H1 (cell line): ENCODE measurements at regions not wholly inside any gene's neighbourhood (a gene's known extent, or its start where the extent isn't known, plus 50 kb on each side); places are given as distances from the start of the nearest gene placed in this dataset.

Source experiments
- CTCF ChIA-PET: fragments of 300-600 bp; sonication (Branson Sonifier 250); formaldehyde crosslinking; loops from one replicate; lab custom pipeline; 2021; ENCODE audit not compliant: partially characterized antibody; lab: Charles Lee
- POLR2A ChIA-PET: fragments of 300-600 bp; sonication (Branson Sonifier 250); formaldehyde crosslinking; loops from one replicate; lab custom pipeline; 2021; ENCODE audit warnings: inconsistent platforms; ENCODE audit not compliant: partially characterized antibody; lab: Charles Lee
- DNase-seq, 2 experiments: peaks; one replicate each; pipeline versions ENCODE4 v3.0.0 to v3.0.0-alpha.2; 2010 to 2022; ENCODE audit warnings: low spot score in 2 of 2, low read depth in 1 of 2, mixed read lengths in 1 of 2
- FAIRE-seq: peaks from 2 replicates; lab custom pipeline; 2011; peaks lifted over from hg19 to GRCh38; lab: Jason Lieb, UNC
- H2AFZ ChIP-seq: 2 replicates; pipeline ENCODE4 v1.8.1; 2012; ENCODE audit warnings: low read length, inconsistent platforms
- H2AK5ac ChIP-seq: 2 replicates; pipeline ENCODE4 v1.6.1; 2013; ENCODE audit warnings: low read depth, low read length
- H2BK120ac ChIP-seq: replicated peaks from 2 replicates; pipeline ENCODE3; 2013; ENCODE audit warnings: low read depth, low read length, inconsistent platforms
- H2BK12ac ChIP-seq: 2 replicates; pipeline ENCODE4 v1.6.1; 2013; ENCODE audit warnings: low read depth, low read length
- H2BK15ac ChIP-seq: 2 replicates; pipeline ENCODE4 v1.6.1; 2013; ENCODE audit warnings: low read length
- H2BK20ac ChIP-seq: 2 replicates; pipeline ENCODE4 v1.6.1; 2013; ENCODE audit warnings: low read length
- H2BK5ac ChIP-seq: 2 replicates; pipeline ENCODE4 v1.6.1; 2013; ENCODE audit warnings: low read depth, low read length
- H3K14ac ChIP-seq: 2 replicates; pipeline ENCODE4 v1.6.1; 2013; ENCODE audit warnings: inconsistent platforms; ENCODE audit not compliant: insufficient read length
- H3K18ac ChIP-seq: 2 replicates; pipeline ENCODE4 v1.6.1; 2013; ENCODE audit warnings: low read length; ENCODE audit errors: extremely low read depth
- H3K23ac ChIP-seq: 2 replicates; pipeline ENCODE4 v1.6.1; 2013; ENCODE audit warnings: inconsistent platforms; ENCODE audit not compliant: insufficient read length
- H3K23me2 ChIP-seq: 2 replicates; pipeline ENCODE4 v1.6.1; 2013; ENCODE audit warnings: low read depth, low read length
- H3K27ac ChIP-seq: 2 replicates; pipeline ENCODE4 v1.6.1; 2011; ENCODE audit warnings: low read depth, low read length, inconsistent platforms
- H3K27me3 ChIP-seq, 4 experiments: replicated peaks in 1 of 4; 1 replicate in 1 of 4; 2 replicates in 3 of 4; pipeline versions ENCODE4 v1.6.1 to v1.8.1; 2011 to 2013; ENCODE audit warnings: low read length in 3 of 4, mild to moderate bottlenecking in 3 of 4, inconsistent platforms in 2 of 4, mixed read lengths in 2 of 4, moderate library complexity in 1 of 4; ENCODE audit not compliant: control insufficient read depth in 3 of 4, insufficient read depth in 3 of 4; ENCODE audit errors: extremely low read depth in 1 of 4
- H3K36me3 ChIP-seq, 4 experiments: 2 replicates each; pipeline versions ENCODE4 v1.6.1 to v1.8.1; 2011 to 2013; ENCODE audit warnings: mild to moderate bottlenecking in 4 of 4, low read length in 3 of 4, moderate library complexity in 2 of 4, control low read depth in 1 of 4, inconsistent platforms in 1 of 4; ENCODE audit not compliant: insufficient read depth in 4 of 4, control insufficient read depth in 2 of 4
- H3K4ac ChIP-seq: replicated peaks from 2 replicates; pipeline ENCODE3; 2013; ENCODE audit warnings: low read length, low read depth, mixed read lengths, inconsistent platforms; ENCODE audit not compliant: insufficient read length
- H3K4me1 ChIP-seq, 4 experiments: replicated peaks in 1 of 4; 1 replicate in 1 of 4; 2 replicates in 3 of 4; pipeline versions ENCODE4 v1.6.1 to v1.8.1; 2011 to 2013; ENCODE audit warnings: low read length in 3 of 4, inconsistent platforms in 2 of 4, mixed read lengths in 1 of 4; ENCODE audit not compliant: insufficient read depth in 4 of 4, control insufficient read depth in 3 of 4
- H3K4me2 ChIP-seq, 2 experiments: 2 replicates each; pipeline versions ENCODE4 v1.6.1 to v1.8.1; 2011 to 2013; ENCODE audit warnings: low read depth in 2 of 2, low read length in 2 of 2, control low read depth in 1 of 2, inconsistent platforms in 1 of 2, mild to moderate bottlenecking in 1 of 2; ENCODE audit not compliant: insufficient read depth in 1 of 2
- H3K4me3 ChIP-seq, 4 experiments: fragments of 200-600, 300-600 bp in 1 of 4; sonication (generic), shearing (Covaris generic), sonication (Bioruptor Twin) in 1 of 4; 2 replicates each; pipeline versions ENCODE4 v1.5.1 to v1.8.1; 2011 to 2016; ENCODE audit warnings: low read length in 4 of 4, low read depth in 3 of 4, control low read depth in 2 of 4, inconsistent platforms in 2 of 4, mild to moderate bottlenecking in 2 of 4, mixed read lengths in 1 of 4, moderate library complexity in 1 of 4; ENCODE audit not compliant: insufficient read depth in 2 of 4; ENCODE audit errors: extremely low read depth in 1 of 4
- H3K56ac ChIP-seq: replicated peaks from 2 replicates; pipeline ENCODE3; 2013; ENCODE audit warnings: low read depth, mild to moderate bottlenecking, mixed read lengths, low read length, inconsistent platforms; ENCODE audit not compliant: insufficient read length
- H3K79me1 ChIP-seq: 2 replicates; pipeline ENCODE4 v1.6.1; 2013; ENCODE audit warnings: low read depth, low read length, control low read depth
- H3K79me2 ChIP-seq, 2 experiments: 2 replicates each; pipeline versions ENCODE4 v1.6.1 to v1.8.1; 2012 to 2013; ENCODE audit warnings: low read length in 2 of 2, mild to moderate bottlenecking in 2 of 2, inconsistent platforms in 1 of 2; ENCODE audit not compliant: insufficient read depth in 2 of 2, control insufficient read depth in 1 of 2
- H3K9ac ChIP-seq, 4 experiments: replicated peaks in 1 of 4; 1 replicate in 1 of 4; 2 replicates in 3 of 4; pipeline versions ENCODE4 v1.6.1 to v1.8.1; 2011 to 2013; ENCODE audit warnings: low read depth in 3 of 4, low read length in 3 of 4, control low read depth in 2 of 4, mild to moderate bottlenecking in 2 of 4, moderate library complexity in 2 of 4, inconsistent platforms in 1 of 4; ENCODE audit errors: extremely low read depth in 1 of 4
- H3K9me3 ChIP-seq, 2 experiments: 2 replicates each; pipeline versions ENCODE4 v1.6.1 to v1.8.1; 2012 to 2013; ENCODE audit warnings: mild to moderate bottlenecking in 2 of 2, moderate library complexity in 2 of 2, control low read depth in 1 of 2, inconsistent platforms in 1 of 2, low read depth in 1 of 2, low read length in 1 of 2, mixed read lengths in 1 of 2; ENCODE audit not compliant: insufficient read depth in 2 of 2
- H4K20me1 ChIP-seq, 2 experiments: replicated peaks in 1 of 2; 2 replicates each; pipeline versions ENCODE3 to v1.8.1; 2011 to 2013; ENCODE audit warnings: inconsistent platforms in 2 of 2, low read length in 2 of 2, mild to moderate bottlenecking in 1 of 2; ENCODE audit not compliant: insufficient read depth in 2 of 2, control insufficient read depth in 1 of 2
- H4K5ac ChIP-seq: 2 replicates; pipeline ENCODE4 v1.6.1; 2013; ENCODE audit warnings: low read length, low read depth, mixed read lengths, inconsistent platforms; ENCODE audit not compliant: insufficient read length
- H4K8ac ChIP-seq: 2 replicates; pipeline ENCODE4 v1.8.0; 2013; ENCODE audit warnings: mild to moderate bottlenecking, moderate library complexity, low read length, inconsistent platforms; ENCODE audit not compliant: insufficient read depth; ENCODE audit errors: extremely low read depth
- H4K91ac ChIP-seq: replicated peaks from 2 replicates; pipeline ENCODE3; 2013; ENCODE audit warnings: low read length, mixed read lengths, inconsistent platforms; ENCODE audit not compliant: insufficient read length
- KDM4A ChIP-seq: IDR thresholded peaks from one replicate; pipeline ENCODE4 v1.7.1; 2012; ENCODE audit warnings: low read depth, mild to moderate bottlenecking, moderate library complexity, low read length, inconsistent platforms; ENCODE audit not compliant: severe bottlenecking
- MAFK ChIP-seq: IDR thresholded peaks from 2 replicates; pipeline ENCODE4 v1.6.1; 2012; ENCODE audit warnings: low read depth, mild to moderate bottlenecking, improper control_type of control experiment, low read length
- POLR2AphosphoS5 ChIP-seq: IDR thresholded peaks from 2 replicates; pipeline ENCODE4 v1.6.1; 2011; ENCODE audit warnings: low read depth, low read length
- SP2 ChIP-seq: IDR thresholded peaks from 2 replicates; pipeline ENCODE4 v1.6.1; 2012; ENCODE audit warnings: mild to moderate bottlenecking, low read length, inconsistent platforms
- SRF ChIP-seq: IDR thresholded peaks from 2 replicates; pipeline ENCODE4 v1.6.1; 2011; ENCODE audit warnings: mild to moderate bottlenecking, low read depth, low read length, moderate library complexity
- YY1 ChIP-seq: IDR thresholded peaks from 2 replicates; pipeline ENCODE4 v1.6.1; 2011; ENCODE audit warnings: low read depth, mild to moderate bottlenecking, low read length
- WGBS, 2 experiments: shearing (Covaris generic) in 1 of 2; methylation state at CpG; one replicate each; pipeline versions ENCODE4 v1.1.6 to v1.1.7; 2013 to 2015; ENCODE audit warnings: low lambda C conversion rate in 2 of 2, mixed read lengths in 2 of 2, inconsistent platforms in 1 of 2, low coverage in 1 of 2, missing lambda C conversion rate in 1 of 2; ENCODE audit not compliant: insufficient replicate concordance in 2 of 2, insufficient coverage in 1 of 2, insufficient read length in 1 of 2; ENCODE audit errors: extremely low coverage in 1 of 2, missing lambda C conversion rate in 1 of 2; 5-methylcytosine and 5-hydroxymethylcytosine counted together

DNA sequence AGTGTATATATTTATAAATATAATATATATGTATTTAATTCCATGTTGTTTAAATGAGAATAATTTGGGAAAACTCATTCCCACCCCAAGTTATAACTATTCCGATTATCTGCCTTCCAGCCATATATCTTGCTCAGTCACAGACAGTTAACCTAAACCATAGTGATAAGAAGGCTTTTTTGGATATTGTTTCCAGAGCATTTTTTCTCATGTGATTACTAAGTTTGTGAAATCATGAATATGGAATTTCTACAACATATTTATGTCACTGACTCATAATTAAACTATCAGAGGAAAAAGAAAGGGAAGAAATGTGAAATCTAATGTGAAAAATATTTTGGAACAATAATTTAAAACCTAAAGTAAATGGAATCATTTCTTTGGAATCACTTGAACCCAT lies 1163.5 kb upstream of the PABPC4L start:
- no peak overlapping the region for H3K9ac ChIP-seq
- H3K23ac ChIP-seq: no peak overlapping the region
- no peaks in the 10 kb centered on the region for H4K20me1 ChIP-seq
- 91% methylated on average over 1 of the region's 1 CpG; no CpG with 5 or more reads in 1 of the 2 experiments for WGBS, 2 experiments
- H3K4me1 ChIP-seq: no peaks in the 10 kb centered on the region
- H4K5ac ChIP-seq: no peak overlapping the region
- no peaks in the 10 kb centered on the region for H3K27me3 ChIP-seq
- no peak overlapping the region for H2AK5ac ChIP-seq
- no peak overlapping the region for H2BK15ac ChIP-seq
- no peak overlapping the region for H3K14ac ChIP-seq
- H2AFZ ChIP-seq: no peak overlapping the region
- no peaks in the 10 kb centered on the region for H3K23me2 ChIP-seq
- H3K4ac ChIP-seq: no peak overlapping the region
- DNase-seq (no peak), FAIRE-seq (no peak)
- H2BK120ac ChIP-seq: no peak overlapping the region
- H3K79me2 ChIP-seq: no peaks in the 10 kb centered on the region
- H3K4me3 ChIP-seq: no peak overlapping the region
- H3K18ac ChIP-seq: no peak overlapping the region
- no peaks in the 10 kb centered on the region for H3K9me3 ChIP-seq
- H3K4me2 ChIP-seq: no peak overlapping the region
- H3K56ac ChIP-seq: no peak overlapping the region
- no peaks in the 10 kb centered on the region for H3K36me3 ChIP-seq
- no peak overlapping the region for H4K91ac ChIP-seq
- H4K8ac ChIP-seq: no peak overlapping the region
- H2BK20ac ChIP-seq: no peak overlapping the region
- no peak overlapping the region for H2BK5ac ChIP-seq
- H3K79me1 ChIP-seq: no peaks in the 10 kb centered on the region
- H2BK12ac ChIP-seq: no peak overlapping the region
- H3K27ac ChIP-seq: no peak overlapping the region
- ChIA-PET POLR2A (no interaction called here), CTCF (interaction anchor here (0.6 to 0.9 kb wide), 2 partner anchors 15 to 54 kb away, joined by 3 read pairs; no protein-coding TSS in a partner anchor)
- TF ChIP-seq KDM4A: no peak
- TF ChIP-seq SP2: no peak
- TF ChIP-seq MAFK: no peak
- TF ChIP-seq POLR2AphosphoS5: no peak
- no peak for TF ChIP-seq YY1
- no peak for TF ChIP-seq SRF
